ENCODE measurements at regions not wholly inside any gene's neighbourhood (a gene's known extent, or its start where the extent isn't known, plus 50 kb on each side); places are given as distances from the start of the nearest gene placed in this dataset.

GRCh38 chr2:64328756-64329155, 125.2 kb upstream of the LGALSL start:
- peaks cover 73% of the 10 kb centered on the region for H3K4me1 Mint-ChIP-seq
- H3K36me3 Mint-ChIP-seq = no peaks in the 10 kb centered on the region
- CTCF ChIA-PET = interaction anchor here (1.1 to 7.4 kb wide), 7 partner anchors 11 to 278 kb away, joined by 3 to 211 read pairs (median 9); no protein-coding TSS in a partner anchor
- H3K9me3 Mint-ChIP-seq = no peaks in the 10 kb centered on the region
- H3K4me3 Mint-ChIP-seq = no peak overlapping the region
- H3K27me3 Mint-ChIP-seq = peaks cover 42% of the 10 kb centered on the region
- no peak for DNase-seq
- no peak overlapping the region for H3K27ac Mint-ChIP-seq

- Mint-ChIP-seq H3K27ac (no peak overlapping the region), H3K36me3 (no peaks in the 10 kb centered on the region), H3K27me3 (peaks cover 41% of the 10 kb centered on the region), H3K4me1 (peaks cover 65% of the 10 kb centered on the region), H3K4me3 (no peak overlapping the region), H3K9me3 (no peaks in the 10 kb centered on the region)
- CTCF ChIA-PET = interaction anchor here (1.0 to 7.4 kb wide), 21 partner anchors 11 to 583 kb away, joined by 3 to 211 read pairs (median 7); no protein-coding TSS in a partner anchor
- no peak for DNase-seq
Measured at GRCh38 chr2:64329848-64330247, 124.1 kb upstream of the LGALSL start.

- no peaks in the 10 kb centered on the region for H3K36me3 Mint-ChIP-seq
- H3K4me3 Mint-ChIP-seq = peak overlapping the region; percentile 41
- no peaks in the 10 kb centered on the region for H3K9me3 Mint-ChIP-seq
- CTCF ChIA-PET = interaction anchor here (0.7 to 7.4 kb wide), 61 partner anchors 10 to 632 kb away, joined by 3 to 211 read pairs (median 4); no protein-coding TSS in a partner anchor
- H3K4me1 Mint-ChIP-seq = peaks cover 58% of the 10 kb centered on the region
- DNase-seq = peak; percentile 84
- peak overlapping the region; percentile 66 for H3K27ac Mint-ChIP-seq
- H3K27me3 Mint-ChIP-seq = peaks cover 40% of the 10 kb centered on the region
Measured at GRCh38 chr2:64330281-64331113, 123.5 kb upstream of the LGALSL start.

GRCh38 chr2:64331114-64331645, 122.8 kb upstream of the LGALSL start:
- peaks cover 52% of the 10 kb centered on the region for H3K4me1 Mint-ChIP-seq
- H3K27ac Mint-ChIP-seq = peak overlapping the region; percentile 66
- H3K27me3 Mint-ChIP-seq = peaks cover 40% of the 10 kb centered on the region
- no peaks in the 10 kb centered on the region for H3K9me3 Mint-ChIP-seq
- CTCF ChIA-PET = interaction anchor here (0.7 to 7.4 kb wide), 61 partner anchors 9 to 632 kb away, joined by 3 to 211 read pairs (median 4); no protein-coding TSS in a partner anchor
- DNase-seq = no peak
- H3K4me3 Mint-ChIP-seq = no peak overlapping the region
- no peaks in the 10 kb centered on the region for H3K36me3 Mint-ChIP-seq

GRCh38 chr2:64331849-64332699, 121.9 kb upstream of the LGALSL start:
- Mint-ChIP-seq H3K4me3 (no peak overlapping the region), H3K4me1 (peaks cover 43% of the 10 kb centered on the region), H3K27ac (no peak overlapping the region), H3K27me3 (peaks cover 45% of the 10 kb centered on the region), H3K36me3 (no peaks in the 10 kb centered on the region), H3K9me3 (no peaks in the 10 kb centered on the region)
- CTCF ChIA-PET = interaction anchor here (0.8 to 7.4 kb wide), 31 partner anchors 8 to 584 kb away, joined by 3 to 211 read pairs (median 6); no protein-coding TSS in a partner anchor
- DNase-seq = no peak

- Mint-ChIP-seq H3K27me3 (peaks cover 38% of the 10 kb centered on the region), H3K4me3 (no peak overlapping the region), H3K27ac (no peak overlapping the region), H3K4me1 (peaks cover 11% of the 10 kb centered on the region), H3K9me3 (no peaks in the 10 kb centered on the region), H3K36me3 (no peaks in the 10 kb centered on the region)
- CTCF ChIA-PET = no interaction called here
- DNase-seq = no peak
Measured at GRCh38 chr2:64336171-64336570, 117.8 kb upstream of the LGALSL start.

- CTCF ChIA-PET = interaction anchor here (0.8 kb wide), 1 partner anchor 225 kb away, joined by 3 read pairs; no protein-coding TSS in a partner anchor
- H3K4me1 Mint-ChIP-seq = peaks cover 3% of the 10 kb centered on the region
- no peaks in the 10 kb centered on the region for H3K9me3 Mint-ChIP-seq
- H3K36me3 Mint-ChIP-seq = no peaks in the 10 kb centered on the region
- no peak overlapping the region for H3K27ac Mint-ChIP-seq
- no peak overlapping the region for H3K4me3 Mint-ChIP-seq
- no peak for DNase-seq
- H3K27me3 Mint-ChIP-seq = peaks cover 35% of the 10 kb centered on the region
Measured at GRCh38 chr2:64337314-64337713, 116.6 kb upstream of the LGALSL start.

- H3K4me3 Mint-ChIP-seq = no peak overlapping the region
- no peaks in the 10 kb centered on the region for H3K36me3 Mint-ChIP-seq
- H3K27me3 Mint-ChIP-seq = peaks cover 29% of the 10 kb centered on the region
- CTCF ChIA-PET = interaction anchor here (0.8 kb wide), 1 partner anchor 225 kb away, joined by 3 read pairs; no protein-coding TSS in a partner anchor
- H3K4me1 Mint-ChIP-seq = peaks cover 3% of the 10 kb centered on the region
- no peaks in the 10 kb centered on the region for H3K9me3 Mint-ChIP-seq
- no peak overlapping the region for H3K27ac Mint-ChIP-seq
- DNase-seq = no peak
Measured at GRCh38 chr2:64338108-64338507, 115.9 kb upstream of the LGALSL start.

GRCh38 chr2:64338910-64339500, 115.0 kb upstream of the LGALSL start:
- CTCF ChIA-PET = interaction anchor here (0.6 to 0.9 kb wide), 2 partner anchors 186 to 289 kb away, joined by 3 read pairs; no protein-coding TSS in a partner anchor
- DNase-seq = no peak
- no peaks in the 10 kb centered on the region for H3K9me3 Mint-ChIP-seq
- no peak overlapping the region for H3K4me3 Mint-ChIP-seq
- H3K27ac Mint-ChIP-seq = no peak overlapping the region
- peaks cover 28% of the 10 kb centered on the region for H3K27me3 Mint-ChIP-seq
- peaks cover 3% of the 10 kb centered on the region for H3K4me1 Mint-ChIP-seq
- no peaks in the 10 kb centered on the region for H3K36me3 Mint-ChIP-seq

GRCh38 chr2:64341461-64341860, 112.5 kb upstream of the LGALSL start:
- peaks cover 35% of the 10 kb centered on the region for H3K27me3 Mint-ChIP-seq
- DNase-seq = no peak
- CTCF ChIA-PET = interaction anchor here (1.8 kb wide), 1 partner anchor 10 kb away, joined by 9 read pairs; no protein-coding TSS in a partner anchor
- H3K4me1 Mint-ChIP-seq = peaks cover 3% of the 10 kb centered on the region
- H3K36me3 Mint-ChIP-seq = no peaks in the 10 kb centered on the region
- no peak overlapping the region for H3K4me3 Mint-ChIP-seq
- no peak overlapping the region for H3K27ac Mint-ChIP-seq
- H3K9me3 Mint-ChIP-seq = no peaks in the 10 kb centered on the region

GRCh38 chr2:64342195-64343099, 111.5 kb upstream of the LGALSL start:
- CTCF ChIA-PET = interaction anchor here (1.0 kb wide), 1 partner anchor 20 kb away, joined by 3 read pairs; no protein-coding TSS in a partner anchor

GRCh38 chr2:64344999-64345576, 108.9 kb upstream of the LGALSL start:
- H3K27ac Mint-ChIP-seq = no peak overlapping the region
- no peaks in the 10 kb centered on the region for H3K36me3 Mint-ChIP-seq
- H3K4me3 Mint-ChIP-seq = no peak overlapping the region
- H3K27me3 Mint-ChIP-seq = peaks cover 27% of the 10 kb centered on the region
- CTCF ChIA-PET = interaction anchor here (1.4 to 2.7 kb wide), 2 partner anchors 14 to 178 kb away, joined by 3 to 10 read pairs; no protein-coding TSS in a partner anchor
- H3K4me1 Mint-ChIP-seq = no peaks in the 10 kb centered on the region
- no peak for DNase-seq
- no peaks in the 10 kb centered on the region for H3K9me3 Mint-ChIP-seq

More at GRCh38 chr2:64342195-64343099, 111.5 kb upstream of the LGALSL start:
- DNase-seq = no peak
- Mint-ChIP-seq H3K27ac (no peak overlapping the region), H3K4me3 (no peak overlapping the region), H3K9me3 (no peaks in the 10 kb centered on the region), H3K27me3 (peaks cover 27% of the 10 kb centered on the region), H3K4me1 (peaks cover 3% of the 10 kb centered on the region), H3K36me3 (no peaks in the 10 kb centered on the region)
